GM12872 (cell line): ENCODE measurements at regions not wholly inside any gene's neighbourhood (a gene's known extent, or its start where the extent isn't known, plus 50 kb on each side); places are given as distances from the start of the nearest gene placed in this dataset.

Experiments used
- TF ChIP-seq, protein P1 (sequence below): IDR thresholded peaks from 3 replicates; pipeline ENCODE4 v1.5.1; 2011; ENCODE audit warnings: low read depth, mild to moderate bottlenecking, low read length, moderate library complexity; ENCODE audit not compliant: insufficient read depth

DNA sequence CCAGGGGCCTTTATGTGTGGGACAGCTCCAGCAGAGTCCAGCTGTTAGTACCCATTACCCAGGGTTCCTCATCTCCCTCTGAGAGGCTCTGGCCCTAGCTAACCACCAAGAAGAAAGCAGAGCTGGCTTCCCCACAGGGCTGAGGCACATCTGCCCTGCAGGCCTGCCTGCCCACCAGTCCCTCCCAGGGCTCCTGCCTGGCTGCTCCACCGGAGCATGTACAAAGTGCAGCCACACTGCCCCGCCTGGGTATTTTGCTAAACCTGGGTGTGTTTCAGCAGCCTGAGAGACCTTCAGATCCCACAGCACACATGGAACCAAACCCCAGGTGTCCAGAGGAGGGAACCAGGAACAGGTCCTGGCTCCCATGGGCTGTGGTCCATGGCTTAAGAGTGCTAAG lies 500.4 kb upstream of the KLHL4 start:
- TF ChIP-seq, protein P1, sequence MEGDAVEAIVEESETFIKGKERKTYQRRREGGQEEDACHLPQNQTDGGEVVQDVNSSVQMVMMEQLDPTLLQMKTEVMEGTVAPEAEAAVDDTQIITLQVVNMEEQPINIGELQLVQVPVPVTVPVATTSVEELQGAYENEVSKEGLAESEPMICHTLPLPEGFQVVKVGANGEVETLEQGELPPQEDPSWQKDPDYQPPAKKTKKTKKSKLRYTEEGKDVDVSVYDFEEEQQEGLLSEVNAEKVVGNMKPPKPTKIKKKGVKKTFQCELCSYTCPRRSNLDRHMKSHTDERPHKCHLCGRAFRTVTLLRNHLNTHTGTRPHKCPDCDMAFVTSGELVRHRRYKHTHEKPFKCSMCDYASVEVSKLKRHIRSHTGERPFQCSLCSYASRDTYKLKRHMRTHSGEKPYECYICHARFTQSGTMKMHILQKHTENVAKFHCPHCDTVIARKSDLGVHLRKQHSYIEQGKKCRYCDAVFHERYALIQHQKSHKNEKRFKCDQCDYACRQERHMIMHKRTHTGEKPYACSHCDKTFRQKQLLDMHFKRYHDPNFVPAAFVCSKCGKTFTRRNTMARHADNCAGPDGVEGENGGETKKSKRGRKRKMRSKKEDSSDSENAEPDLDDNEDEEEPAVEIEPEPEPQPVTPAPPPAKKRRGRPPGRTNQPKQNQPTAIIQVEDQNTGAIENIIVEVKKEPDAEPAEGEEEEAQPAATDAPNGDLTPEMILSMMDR, result no peak

DNA sequence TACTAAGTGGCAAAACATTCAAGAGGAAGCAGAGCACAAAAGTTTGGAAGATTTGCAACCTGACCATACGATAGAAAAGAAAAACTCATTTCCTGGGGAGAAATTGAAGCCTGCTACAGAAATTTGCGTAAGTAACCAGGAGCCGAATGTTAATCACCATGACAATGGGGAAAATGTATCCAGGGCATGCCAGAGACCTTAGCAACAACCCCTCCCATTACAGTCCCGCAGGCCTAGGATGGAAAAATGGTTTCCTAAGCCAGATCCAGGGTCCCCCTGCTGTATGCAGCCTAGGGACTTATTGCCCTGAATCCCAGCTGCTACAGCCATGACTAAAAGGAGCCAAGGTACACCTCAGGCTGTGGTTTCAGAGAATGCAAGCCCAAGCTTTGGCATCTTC lies 472.2 kb upstream of the KLHL4 start:
- TF ChIP-seq, protein P1, result no peak

DNA sequence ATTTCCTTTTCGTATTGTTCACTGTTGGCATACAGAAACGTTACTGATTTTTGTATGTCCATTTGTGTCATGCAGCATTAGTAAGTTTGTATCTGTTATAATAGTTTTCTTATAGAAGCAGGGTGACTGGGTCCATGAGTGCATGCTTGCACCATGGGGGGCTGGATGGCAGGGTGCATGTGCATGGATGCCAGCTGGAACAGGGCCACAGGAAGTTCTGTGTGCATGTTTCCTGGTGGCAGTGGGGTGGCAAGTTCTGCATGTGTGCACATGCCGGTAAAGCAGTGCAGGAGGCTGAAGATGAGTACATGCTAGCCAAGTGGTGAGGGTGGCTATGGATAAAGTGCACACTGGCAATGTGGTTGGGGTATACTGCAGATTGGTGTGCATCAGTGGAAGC lies 468.0 kb upstream of the KLHL4 start:
- TF ChIP-seq, protein P1, result no peak

DNA sequence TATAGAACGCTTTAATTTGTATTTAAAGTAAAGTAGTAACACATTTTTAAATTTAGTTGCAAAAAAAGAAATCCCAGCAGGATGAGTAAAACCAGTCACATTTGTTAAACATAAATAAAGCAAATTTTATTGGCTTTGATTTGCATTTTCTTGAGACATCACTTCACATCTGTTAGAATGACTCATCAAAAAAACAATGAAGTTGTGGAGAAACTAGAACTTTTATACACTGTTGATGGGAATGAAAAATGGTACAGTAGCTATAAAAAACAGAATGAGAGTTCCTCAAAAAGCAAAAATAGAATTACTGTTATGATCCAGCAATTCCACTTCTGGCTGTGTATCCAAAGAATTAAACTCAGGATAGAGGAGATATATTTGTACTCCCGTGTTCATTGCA lies 454.0 kb upstream of the KLHL4 start:
- TF ChIP-seq, protein P1, result no peak

DNA sequence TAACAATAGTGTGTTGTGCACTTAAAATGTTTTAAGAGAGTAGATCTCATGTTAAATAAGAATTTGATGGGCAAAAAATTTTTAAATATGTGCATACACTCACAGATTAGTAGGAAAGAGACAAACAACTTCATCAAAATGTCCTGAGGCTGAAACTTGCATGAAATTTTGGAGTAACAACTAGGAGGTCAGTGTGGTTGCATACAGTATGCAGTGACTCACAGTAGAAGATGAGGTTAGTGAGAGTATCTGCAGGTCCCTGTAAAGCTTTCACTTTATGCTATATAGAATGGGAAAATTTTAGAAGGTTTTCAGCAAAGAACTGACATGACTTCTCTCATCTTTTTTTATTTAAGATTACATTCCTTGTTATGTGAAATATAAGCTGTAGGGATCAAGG lies 453.1 kb upstream of the KLHL4 start:
- TF ChIP-seq, protein P1, result no peak

DNA sequence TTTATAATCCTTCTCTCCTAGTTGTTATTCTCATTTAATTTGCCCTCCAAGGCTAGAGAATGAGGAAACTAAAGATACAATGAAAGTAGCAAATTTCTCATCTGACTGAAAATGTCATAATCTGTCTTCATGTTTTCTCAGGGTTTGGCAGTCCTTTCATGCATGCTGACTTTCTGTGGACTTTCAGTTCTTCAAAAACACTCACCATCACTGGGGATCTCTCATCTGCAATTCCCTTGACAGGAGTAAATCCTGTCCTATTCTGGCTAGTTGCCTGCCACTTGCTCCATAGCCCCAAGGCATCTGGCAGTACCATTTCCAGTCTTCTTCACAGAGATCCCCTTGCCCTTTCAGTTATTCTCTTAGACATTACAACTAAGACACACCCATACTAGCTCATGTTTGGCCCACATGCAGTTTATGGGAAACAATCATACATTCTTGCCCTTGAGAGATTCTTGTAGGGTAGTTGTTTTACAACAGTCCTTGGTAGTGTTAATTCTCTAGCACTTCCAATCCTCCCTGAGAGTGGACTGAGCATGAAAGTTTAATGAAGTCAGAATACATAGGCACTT lies 449.7 kb upstream of the KLHL4 start:
- TF ChIP-seq, protein P1, result no peak

DNA sequence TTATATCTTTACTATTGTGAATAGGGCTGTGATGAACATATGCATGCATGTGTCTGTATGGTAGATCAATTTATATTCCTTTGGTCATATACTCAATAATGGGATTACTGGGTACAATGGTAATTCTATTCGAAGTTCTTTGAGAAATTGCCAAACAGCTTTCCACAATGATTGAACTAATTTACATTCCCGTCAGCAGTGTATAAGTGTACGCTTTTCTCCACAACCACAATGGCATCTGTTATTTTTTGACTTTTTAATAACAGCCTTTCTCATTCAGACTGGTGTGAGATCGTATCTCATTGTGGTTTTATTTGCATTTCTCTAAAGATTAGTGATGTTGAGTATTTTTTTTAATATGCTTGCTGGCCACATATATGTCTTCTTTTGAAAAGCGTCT lies 439.4 kb upstream of the KLHL4 start:
- TF ChIP-seq, protein P1, result no peak
